AG04450 (cell line): ENCODE measurements at regions not wholly inside any gene's neighbourhood (a gene's known extent, or its start where the extent isn't known, plus 50 kb on each side); places are given as distances from the start of the nearest gene placed in this dataset.

Source experiments
- CTCF ChIA-PET: fragments of 300-600, 350-600 bp; formaldehyde crosslinking; extraction: SDS; loops from one replicate; lab custom pipeline; 2022; ENCODE audit warnings: antibody characterized with exemption, inconsistent platforms; lab: Charles Lee
- POLR2A ChIA-PET: fragments of 350-600 bp; formaldehyde crosslinking; extraction: SDS; loops from one replicate; lab custom pipeline; 2021; ENCODE audit warnings: antibody characterized with exemption, inconsistent platforms; lab: Yijun Ruan, JAX
- DNase-seq: peaks from one replicate; pipeline ENCODE4 v3.0.0-alpha.2; 2011; ENCODE audit warnings: low read depth, low spot score
- H3K27ac ChIP-seq: one replicate; pipeline ENCODE4 v1.5.1; 2012; ENCODE audit warnings: low read depth, low read length, control low read depth
- H3K27me3 ChIP-seq: one replicate; pipeline ENCODE4 v1.6.0; 2012; ENCODE audit warnings: low read length; ENCODE audit not compliant: control insufficient read depth, insufficient read depth
- H3K4me3 ChIP-seq: 2 replicates; pipeline ENCODE4 v1.5.1; 2011; ENCODE audit warnings: mild to moderate bottlenecking, low read depth, low read length, control low read depth
- H3K9me3 ChIP-seq: 2 replicates; pipeline ENCODE4 v1.5.1; 2012; ENCODE audit warnings: low read length; ENCODE audit not compliant: control insufficient read depth, insufficient read depth
- TF ChIP-seq, protein P1 (sequence below): IDR thresholded peaks from 2 replicates; pipeline ENCODE4 v1.5.1; 2011; ENCODE audit warnings: low read depth, low read length, control low read depth, inconsistent platforms

DNA sequence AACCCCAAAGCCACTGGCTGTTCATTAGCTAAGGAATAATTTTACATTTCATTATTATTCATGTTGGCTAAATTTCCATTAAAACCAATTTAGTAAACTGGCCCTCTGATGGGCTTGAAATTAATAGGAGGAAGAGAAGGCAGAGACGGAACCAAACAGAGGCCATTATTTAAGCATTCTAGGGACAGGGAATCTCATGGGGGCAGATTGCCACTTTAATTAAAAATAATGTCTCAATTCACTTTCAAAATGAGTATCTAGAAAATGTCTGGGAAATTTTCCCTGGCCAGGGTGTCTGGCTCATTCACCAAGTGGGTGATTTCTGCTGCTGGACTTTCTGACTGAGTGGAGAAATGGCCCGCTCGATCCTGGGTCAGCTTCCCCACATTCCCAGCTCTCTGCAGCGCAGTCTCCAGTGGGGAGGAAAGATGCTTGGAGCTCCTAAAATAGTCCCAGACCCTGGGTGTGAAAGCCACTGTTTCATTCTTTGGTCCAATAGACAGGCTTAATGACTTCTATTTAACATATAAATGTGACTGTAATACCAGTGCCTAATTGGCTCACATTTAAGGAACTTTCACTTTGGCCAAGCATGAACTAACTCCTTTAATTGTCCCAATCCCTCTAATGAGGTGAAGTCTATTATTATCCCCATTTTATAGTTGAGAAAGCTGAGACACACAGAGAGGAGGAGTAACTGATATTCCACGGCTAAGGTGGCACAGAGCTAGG is 64.3 kb downstream of the IRX6 start:
- no peak overlapping the region for H3K27ac ChIP-seq
- CTCF ChIA-PET: no interaction called here
- no peaks in the 10 kb centered on the region for H3K27me3 ChIP-seq
- TF ChIP-seq, protein P1, sequence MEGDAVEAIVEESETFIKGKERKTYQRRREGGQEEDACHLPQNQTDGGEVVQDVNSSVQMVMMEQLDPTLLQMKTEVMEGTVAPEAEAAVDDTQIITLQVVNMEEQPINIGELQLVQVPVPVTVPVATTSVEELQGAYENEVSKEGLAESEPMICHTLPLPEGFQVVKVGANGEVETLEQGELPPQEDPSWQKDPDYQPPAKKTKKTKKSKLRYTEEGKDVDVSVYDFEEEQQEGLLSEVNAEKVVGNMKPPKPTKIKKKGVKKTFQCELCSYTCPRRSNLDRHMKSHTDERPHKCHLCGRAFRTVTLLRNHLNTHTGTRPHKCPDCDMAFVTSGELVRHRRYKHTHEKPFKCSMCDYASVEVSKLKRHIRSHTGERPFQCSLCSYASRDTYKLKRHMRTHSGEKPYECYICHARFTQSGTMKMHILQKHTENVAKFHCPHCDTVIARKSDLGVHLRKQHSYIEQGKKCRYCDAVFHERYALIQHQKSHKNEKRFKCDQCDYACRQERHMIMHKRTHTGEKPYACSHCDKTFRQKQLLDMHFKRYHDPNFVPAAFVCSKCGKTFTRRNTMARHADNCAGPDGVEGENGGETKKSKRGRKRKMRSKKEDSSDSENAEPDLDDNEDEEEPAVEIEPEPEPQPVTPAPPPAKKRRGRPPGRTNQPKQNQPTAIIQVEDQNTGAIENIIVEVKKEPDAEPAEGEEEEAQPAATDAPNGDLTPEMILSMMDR: no peak
- DNase-seq: no peak
- POLR2A ChIA-PET: no interaction called here
- H3K4me3 ChIP-seq: no peak overlapping the region
- no peaks in the 10 kb centered on the region for H3K9me3 ChIP-seq

DNA sequence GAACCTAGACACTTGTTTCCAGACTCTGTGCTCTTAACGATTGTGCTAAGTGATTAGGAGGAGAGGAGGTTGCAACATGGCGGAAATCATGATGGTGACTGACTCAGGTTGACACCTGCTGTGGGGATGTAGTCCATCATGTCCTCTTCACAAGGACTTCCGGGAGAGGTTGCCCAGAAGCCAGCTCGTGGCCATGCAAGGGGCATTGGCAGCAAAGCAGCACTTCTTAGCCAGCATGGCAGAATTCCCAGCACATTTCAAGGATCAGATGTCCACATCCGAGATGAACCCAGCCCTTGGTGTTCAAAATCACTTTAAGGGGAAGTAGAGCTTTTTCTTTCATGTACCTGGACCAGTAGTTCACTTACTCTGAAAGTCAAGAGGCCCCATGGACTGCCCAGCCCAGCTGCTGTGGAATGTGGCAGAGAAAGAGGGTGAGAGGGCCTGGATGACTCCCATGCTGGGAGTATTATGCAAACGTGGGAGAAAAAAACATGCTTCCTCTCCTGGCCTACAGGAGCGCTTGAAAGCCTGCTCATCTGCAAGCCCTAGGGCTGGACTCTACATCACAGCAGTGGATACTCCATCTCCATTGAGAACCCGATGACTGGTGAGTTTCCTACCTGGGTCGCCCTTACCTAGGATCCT is 65.5 kb downstream of the IRX6 start:
- Histone ChIP-seq H3K4me3 (no peak overlapping the region), H3K27ac (no peak overlapping the region), H3K9me3 (no peaks in the 10 kb centered on the region), H3K27me3 (no peaks in the 10 kb centered on the region)
- TF ChIP-seq, protein P1: no peak
- POLR2A ChIA-PET: no interaction called here
- DNase-seq: no peak
- CTCF ChIA-PET: no interaction called here

DNA sequence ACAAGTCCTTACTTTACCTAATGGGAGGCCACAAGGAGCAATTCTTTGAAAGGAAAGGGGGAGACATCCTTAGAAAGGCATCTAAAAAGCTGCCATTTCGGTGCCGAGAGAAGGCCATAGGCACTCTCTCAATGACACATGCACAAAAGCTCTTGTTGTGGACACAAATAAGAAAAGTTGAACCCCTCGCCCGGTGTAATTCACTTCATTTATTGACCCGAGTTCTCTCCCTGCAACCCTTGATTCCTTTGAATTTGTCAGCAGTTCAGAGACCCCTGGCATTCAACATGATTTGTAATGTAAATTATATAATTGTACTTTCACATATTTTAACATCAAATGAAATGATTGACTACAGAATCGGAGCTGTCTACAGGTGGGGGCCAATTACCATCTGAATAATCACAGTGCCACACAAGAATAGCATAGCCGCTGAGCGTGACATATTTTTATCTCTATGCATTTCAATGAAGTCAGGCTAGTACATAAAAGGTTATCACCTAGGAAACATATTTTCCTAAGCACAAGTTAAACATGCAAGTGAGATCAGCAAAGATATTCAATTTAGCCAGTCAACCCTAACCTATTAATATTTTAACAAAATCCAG is 66.7 kb downstream of the IRX6 start:
- ChIA-PET POLR2A (no interaction called here), CTCF (no interaction called here)
- DNase-seq: no peak
- Histone ChIP-seq H3K4me3 (no peak overlapping the region), H3K27ac (no peak overlapping the region), H3K27me3 (no peaks in the 10 kb centered on the region), H3K9me3 (no peaks in the 10 kb centered on the region)
- TF ChIP-seq, protein P1: no peak

DNA sequence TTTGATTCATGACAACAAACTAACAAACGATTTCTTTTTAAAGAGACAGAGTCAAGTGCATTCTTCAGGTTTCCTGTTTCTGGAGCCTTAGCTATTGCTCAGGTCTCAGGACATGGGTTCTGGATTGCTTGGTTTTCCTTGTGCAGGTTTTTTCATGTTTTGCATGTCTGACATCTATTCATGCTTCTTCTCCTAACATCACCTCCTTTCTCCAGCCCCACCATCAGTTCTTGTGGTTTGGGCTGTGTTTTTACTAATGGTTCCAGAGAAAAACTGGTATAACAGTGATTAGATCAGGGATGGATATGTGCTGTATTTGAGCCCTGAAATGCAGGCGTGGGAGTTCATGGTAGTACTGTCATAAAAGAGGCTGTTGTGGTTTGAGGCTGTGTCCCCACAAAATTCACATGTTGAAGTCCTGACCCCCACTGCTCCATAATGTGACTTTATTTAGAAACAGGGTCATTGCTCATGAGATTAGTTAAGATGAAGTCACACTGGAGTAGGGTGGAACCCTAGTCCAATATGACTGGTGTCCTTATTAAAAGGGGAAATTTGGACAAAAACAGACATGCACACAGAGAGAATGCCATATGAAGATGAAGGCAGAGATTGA is 67.9 kb downstream of the IRX6 start:
- DNase-seq: no peak
- CTCF ChIA-PET: interaction anchor here (0.6 kb wide), 1 partner anchor 73 kb away, joined by 3 read pairs; no protein-coding TSS in a partner anchor
- Histone ChIP-seq H3K27ac (no peak overlapping the region), H3K9me3 (no peaks in the 10 kb centered on the region), H3K4me3 (no peak overlapping the region), H3K27me3 (peaks cover 2% of the 10 kb centered on the region)
- POLR2A ChIA-PET: no interaction called here
- TF ChIP-seq, protein P1: no peak
